ENCODE measurements at regions not wholly inside any gene's neighbourhood (a gene's known extent, or its start where the extent isn't known, plus 50 kb on each side); places are given as distances from the start of the nearest gene placed in this dataset.

GRCh38 chr1:182297335-182297734, 94.3 kb downstream of the GLUL start:
- no peak for TF ChIP-seq POLR2A (IDR thresholded peaks at IDR 0.05)
- TF ChIP-seq CTCF (IDR thresholded peaks at IDR 0.05), result no peak
